CD4-positive, alpha-beta T cell treated with Interleukin-15 for 1 hour (primary cell): ENCODE measurements at regions not wholly inside any gene's neighbourhood (a gene's known extent, or its start where the extent isn't known, plus 50 kb on each side); places are given as distances from the start of the nearest gene placed in this dataset.
"Not testable (repeated sequence)": the region's sequence is repeated elsewhere in the genome, so short reads cannot be mapped to it uniquely, and the experiment has no call there.

Experiments used
- DNase-seq: peaks from one replicate; pipeline ENCODE4 v3.0.0-alpha.2; 2020

DNA sequence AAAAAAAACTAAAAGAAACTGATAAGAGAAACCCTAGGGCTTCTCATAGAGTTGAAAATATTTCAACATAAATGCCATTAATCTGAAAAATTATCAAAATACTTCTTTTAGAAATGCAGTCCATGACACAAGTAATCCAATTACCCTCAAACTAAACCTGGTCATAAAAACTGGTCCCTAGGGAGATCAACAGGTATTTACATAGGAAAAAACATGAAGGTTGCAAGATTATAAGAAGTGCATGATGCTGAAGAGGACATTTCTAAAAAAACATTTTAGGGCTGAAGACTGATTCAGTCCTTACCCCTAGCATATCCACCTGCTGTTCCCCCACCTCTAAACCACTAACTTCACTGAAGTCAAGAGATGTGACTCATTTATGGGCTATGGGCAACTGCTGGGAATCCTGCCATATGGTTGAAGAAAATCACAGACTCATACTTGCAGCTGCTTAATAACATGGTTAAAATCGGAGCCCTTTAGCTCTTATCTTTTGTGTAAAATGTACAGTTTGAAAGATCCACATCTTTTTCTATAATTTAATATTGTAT lies 131.0 kb upstream of the RUNX1 start:
- no peak for DNase-seq

DNA sequence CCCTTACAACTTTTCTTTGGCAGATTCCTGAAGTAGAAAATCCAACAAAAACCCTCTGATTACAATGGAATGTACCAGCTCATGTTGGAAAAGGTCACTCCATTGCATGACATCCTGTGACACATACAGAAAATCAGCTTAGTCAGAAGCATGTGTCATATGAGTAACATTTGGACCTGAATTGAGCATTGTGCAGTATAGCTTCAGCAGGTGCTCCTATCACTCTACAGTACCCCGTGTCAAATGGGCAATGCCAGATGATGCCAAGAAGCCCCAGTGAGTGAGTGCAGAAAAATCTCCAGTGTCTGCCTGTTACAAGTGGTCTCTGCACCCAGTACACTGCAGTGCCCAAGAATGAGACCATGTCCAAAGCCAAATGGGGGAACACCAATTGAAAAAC lies 129.7 kb upstream of the RUNX1 start:
- no peak for DNase-seq

DNA sequence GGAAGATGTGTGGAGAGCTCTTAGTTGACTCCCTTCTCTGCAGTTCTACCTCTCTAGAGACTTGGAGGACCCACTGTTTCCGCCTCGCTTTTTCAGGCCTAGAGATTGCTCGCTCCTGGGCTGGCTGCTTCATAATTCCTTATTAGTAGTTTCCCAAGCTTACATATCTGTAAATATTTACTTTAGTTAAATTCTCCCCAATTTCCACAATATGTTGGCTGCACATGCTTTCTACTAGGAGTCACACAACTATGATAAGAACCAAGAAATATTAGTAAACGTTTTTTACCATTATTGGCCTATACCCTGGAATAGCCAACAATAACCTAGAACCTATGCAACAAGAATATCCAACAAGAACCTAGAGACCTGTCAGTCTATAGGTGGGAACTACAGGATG lies 129.0 kb upstream of the RUNX1 start:
- DNase-seq: no peak

DNA sequence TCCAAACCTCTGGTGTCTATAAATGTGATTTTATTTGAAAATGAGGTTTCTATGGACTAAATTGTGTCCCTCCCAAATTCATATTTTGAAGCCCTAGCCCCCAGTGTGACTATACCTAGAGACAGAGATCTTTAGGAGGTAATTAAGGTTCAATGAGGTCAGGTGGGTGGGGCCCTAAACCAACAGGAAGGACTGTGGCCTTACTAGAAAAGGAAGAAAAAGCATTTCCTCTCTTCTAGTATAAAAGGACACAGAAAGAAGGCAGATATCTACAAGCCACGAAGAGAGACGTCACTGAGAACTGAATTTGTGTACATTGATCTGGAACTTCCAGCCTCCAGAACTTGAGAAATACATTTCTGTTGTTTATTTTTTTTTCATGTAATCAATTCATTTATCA lies 123.1 kb upstream of the RUNX1 start:
- DNase-seq: no peak

DNA sequence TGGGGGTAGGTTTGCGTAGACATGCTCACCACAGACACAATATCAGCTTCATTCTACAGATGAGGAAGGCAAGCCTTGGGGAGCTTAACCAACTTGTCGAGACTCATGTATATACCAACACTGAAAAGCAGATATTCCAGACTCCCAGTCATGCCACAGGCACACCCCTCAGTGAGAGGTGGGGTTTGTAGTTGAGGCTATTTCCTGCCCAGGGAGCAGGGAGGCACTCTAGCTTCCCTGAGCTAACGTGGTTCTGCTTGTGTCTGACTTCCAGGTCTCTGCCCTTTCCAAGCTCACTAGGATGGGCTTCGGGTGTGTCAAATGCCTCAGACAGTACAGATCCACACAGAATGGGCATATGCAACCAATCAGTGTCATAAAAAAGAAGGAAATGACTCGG lies 122.3 kb upstream of the RUNX1 start:
- DNase-seq: no peak

DNA sequence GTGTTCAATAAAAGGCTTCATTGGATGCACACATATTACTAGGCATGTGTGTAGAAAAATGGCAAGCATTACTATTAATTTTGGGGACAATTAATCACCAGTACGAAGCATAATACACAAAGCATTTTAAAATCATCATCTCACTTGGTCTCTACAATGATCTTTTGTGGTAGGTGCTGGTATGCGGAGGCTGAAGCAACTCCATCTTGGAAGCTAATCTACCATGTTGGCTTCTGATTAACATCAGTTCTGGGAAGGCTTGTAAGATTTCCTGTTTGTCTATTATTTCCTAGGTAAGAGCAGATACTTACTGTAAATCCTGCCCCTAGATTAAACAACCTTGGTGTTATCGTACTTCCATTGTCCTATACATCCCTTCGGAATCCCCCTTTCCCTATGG lies 121.7 kb upstream of the RUNX1 start:
- DNase-seq: no peak

DNA sequence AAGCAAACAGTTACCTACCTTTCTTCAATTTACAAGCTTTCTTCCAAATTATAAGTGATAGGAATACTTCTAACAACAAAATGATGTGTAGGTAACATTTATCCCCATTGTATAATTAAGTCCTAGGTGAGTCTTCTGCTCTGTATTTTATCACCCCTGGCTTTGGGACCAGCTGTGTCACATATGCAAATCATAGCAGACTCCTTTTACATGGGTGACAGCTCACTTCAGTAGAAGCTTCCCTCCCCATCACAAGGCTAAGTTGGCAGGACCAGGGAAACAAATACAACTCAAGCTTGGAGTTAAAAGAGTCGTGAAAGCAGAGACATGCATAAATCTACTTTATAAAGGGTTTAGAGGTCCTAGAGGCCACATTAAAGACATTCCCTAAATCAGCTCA lies 121.1 kb upstream of the RUNX1 start:
- DNase-seq: no peak

DNA sequence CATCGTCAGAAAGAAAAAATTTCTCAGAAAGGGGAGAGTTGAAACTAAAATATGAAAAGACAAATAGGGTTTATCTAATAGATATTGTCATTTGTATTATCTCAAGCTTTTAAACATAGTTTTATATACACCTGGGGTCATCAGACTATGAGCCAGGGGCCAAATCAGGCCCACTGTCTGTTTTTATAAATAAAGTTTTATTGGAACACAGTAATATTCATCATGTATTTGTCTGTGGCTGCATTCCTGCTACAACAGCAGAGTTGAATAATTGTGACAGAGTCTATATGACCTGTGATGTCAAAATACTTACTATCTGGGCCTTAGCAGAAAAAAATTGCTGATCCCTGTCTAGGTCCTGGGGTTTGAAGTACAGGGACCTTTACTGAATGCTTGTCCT lies 120.5 kb upstream of the RUNX1 start:
- DNase-seq: no peak

DNA sequence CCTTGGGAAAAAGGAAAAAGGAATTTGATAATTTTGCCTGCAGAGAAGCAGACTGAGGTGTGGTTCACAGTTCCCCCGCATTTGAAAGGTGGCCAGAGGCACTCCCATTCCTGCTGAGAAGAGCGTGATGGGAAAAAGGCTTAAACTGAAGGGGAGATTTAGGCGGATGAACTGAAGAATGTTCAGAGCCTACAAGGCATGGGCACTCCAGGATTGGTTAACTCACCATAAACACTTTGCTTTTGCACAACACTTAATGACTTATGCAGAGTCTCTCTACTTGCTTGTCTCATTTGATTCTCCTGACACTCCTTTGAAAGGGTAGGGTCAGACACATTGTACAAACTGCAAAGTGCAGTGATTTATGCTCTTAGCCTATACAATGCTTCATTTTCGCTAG lies 119.6 kb upstream of the RUNX1 start:
- no peak for DNase-seq

DNA sequence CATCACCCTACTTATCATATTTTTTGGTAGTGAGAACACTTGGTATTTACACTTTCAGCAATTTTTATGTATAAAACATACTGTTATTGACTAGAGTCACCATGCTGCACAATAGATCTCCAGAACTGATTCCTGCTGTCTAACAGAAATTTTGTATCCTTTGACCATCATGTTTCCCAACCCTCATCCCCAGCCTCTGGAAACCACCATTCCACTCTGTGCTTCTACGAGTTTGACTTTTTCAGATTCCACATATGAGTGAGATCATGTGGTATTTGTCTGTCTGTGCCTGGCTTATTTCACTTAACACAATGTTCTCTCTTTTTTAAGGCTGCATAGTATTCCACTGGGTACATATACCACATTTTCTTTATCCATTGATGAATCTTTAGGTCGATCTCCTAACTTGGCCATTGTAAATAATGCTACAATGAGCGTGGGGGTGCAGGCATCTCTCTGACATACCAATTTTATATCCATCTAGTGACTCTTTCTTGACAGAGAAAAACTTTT lies 115.9 kb upstream of the RUNX1 start:
- DNase-seq: no peak

DNA sequence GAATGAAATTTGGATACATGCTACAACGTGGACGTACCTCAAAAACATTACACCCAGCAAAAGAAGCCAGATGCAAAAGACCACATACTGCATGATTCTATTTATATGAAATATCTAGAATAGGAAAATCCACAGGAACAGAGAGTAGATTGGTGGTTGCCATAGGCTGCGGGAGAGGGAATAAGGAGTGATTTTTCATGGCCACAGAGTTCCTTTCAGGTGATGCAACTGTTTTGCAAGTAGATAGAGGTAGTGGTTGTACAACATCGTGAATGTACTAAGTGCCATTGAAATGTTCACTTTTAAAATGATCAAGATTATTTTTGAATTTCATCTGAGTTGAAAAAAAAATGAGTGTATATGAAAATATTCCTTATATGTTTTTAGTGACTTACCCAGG lies 115.3 kb upstream of the RUNX1 start:
- DNase-seq: no peak

DNA sequence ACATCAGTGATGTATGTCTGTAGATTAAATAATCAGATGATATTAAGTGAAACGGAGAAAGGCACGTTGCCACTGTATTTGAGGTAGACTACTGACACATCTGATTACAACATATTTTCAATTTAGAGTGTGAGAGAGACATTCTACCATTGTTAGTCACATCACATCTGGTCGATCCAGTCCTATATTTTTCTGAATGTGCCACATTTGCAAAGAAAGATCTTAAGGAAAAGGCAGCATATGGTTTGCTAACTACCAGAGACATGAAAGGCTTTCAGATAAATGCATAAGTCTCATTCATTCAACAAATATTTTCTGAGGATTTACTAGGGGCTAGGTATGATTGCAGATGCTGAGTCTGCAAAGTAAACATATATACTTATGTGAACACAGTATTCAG lies 114.3 kb upstream of the RUNX1 start:
- no peak for DNase-seq

DNA sequence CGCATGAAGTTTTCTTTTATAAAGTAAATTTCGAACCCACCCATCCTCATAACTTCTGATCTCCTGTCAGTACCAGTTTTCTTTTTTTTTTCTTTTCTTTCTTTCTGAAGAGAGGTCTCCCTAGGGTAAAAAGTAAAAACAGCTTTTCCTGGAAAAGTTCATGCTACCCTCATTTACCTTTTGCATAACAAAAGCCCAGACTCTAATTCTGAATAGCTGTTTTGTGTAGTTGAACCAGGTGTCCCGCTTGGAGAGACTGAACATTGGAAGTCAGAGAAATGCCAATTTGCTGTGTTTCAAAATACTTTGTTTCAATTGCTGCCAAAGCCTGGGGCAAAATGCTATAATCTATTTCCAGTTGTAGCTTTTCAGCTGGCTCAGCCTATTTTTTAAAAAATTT lies 113.7 kb upstream of the RUNX1 start:
- no peak for DNase-seq

DNA sequence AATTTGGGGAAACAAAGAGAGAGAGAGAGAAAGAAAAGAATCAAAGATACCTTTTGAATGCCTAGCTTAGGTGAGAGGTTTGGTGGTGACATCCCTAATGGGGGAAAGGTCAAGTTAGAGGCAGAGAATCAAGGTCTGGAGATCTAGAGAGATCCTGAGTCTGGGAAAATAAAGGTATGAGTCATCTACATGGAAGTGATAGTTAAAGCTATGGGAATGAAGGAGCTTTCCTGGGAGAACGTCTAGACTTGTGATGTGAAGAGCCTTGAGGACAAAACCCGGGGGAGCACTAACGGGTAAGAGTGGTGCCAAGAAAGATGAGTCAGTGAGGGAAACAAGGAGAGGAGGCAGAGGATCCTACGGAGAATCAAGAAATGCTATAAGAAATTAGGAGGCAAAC lies 110.8 kb upstream of the RUNX1 start:
- DNase-seq: no peak

DNA sequence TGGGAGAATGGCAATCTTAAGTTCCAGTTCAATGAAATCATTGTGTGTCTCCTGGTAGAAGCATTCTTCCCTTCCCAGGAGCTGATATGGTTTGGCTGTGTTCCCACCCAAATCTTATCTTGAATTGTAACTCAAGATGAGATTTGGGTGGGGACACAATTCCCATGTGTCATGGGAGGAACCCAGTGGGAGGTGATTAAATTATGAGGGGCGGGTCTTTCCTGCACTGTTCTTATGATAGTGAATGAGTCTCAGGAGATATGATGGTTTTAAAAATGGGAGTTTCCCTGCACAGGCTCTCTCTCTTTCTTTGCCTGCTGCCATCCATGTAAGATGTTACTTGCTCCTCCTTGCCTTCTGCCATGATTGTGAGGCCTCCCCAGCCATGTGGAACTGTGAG lies 108.3 kb upstream of the RUNX1 start:
- not testable (repeated sequence) for DNase-seq

DNA sequence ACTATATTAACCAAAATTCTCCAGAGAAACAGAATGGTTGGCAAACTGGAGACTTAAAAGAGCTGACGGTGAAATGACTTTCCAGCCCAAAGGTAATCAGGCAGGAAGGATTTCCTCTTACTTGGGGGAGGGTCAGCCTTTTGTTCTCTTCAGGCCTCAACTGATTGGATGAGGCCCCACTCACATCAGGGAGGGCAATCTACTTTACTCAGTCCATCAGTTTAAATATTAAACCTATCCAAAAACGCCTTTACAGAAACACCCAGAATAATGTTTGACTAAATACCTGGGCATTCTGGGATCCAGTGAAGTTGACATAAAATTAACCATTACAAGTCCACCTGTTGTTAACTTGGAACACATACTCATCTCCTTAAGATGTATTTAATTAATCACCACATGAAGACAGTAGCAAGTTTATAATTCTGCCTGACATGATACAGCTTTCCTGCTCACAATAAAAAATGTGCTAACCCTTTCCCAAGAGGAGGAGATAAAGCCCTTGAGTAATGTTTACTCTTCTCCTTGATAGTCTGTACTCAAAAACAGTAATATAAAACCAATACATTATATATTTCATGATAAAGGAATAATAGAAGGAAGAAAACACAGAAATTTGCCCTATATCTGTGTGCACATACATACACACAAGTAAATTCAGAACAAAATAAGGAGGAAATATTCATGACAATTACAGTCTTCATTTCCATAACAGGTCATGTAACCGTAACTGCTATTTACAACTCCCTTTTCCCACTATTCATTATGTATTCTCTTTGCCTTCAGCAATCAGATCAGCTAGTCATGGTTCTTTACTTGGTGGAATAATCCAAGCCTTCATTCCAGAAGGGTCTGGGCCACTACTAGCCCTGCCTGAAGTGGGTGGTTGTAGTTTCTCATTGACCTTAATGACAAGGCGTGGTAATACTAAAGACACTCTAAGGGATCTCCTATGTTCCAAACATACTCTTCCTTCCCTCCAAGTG lies 107.5 kb upstream of the RUNX1 start:
- no peak for DNase-seq

DNA sequence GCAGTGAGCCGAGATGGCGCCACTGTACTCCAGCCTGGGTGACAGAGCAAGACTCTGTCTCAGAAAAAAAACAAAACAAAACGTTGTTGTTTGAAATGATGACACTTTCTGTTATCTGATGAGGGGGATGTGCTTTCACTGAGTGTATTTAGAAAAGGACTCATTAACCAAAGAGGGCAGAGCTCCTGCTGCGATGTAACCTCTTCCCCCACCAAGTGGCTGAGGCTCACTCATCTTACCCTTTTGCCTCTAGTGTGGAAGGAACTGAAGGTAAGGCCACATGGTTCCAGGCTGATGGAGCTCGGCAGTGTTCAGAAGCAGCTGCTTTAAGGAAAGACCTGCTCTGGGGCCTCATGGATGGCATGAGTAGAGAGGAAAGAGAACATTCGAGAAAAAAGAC lies 105.7 kb upstream of the RUNX1 start:
- no peak for DNase-seq

DNA sequence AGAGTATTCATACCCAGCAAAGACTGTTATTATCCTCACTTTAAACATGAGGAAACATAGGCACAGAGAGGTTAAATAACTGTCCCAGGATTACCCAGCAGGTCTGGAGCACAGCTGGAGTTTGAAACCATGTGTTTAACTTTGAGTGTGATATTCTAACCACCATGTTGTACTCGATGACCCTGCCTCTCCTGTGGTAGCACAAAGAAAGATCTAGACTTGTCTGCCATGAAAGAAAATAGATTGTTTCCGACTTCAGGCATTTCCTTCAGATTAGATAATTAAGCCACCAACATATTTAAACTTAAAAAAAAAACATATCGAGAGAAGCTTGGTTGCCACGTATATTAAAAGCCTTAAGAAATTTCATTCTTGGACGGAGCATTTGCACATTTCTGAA lies 104.6 kb upstream of the RUNX1 start:
- no peak for DNase-seq

DNA sequence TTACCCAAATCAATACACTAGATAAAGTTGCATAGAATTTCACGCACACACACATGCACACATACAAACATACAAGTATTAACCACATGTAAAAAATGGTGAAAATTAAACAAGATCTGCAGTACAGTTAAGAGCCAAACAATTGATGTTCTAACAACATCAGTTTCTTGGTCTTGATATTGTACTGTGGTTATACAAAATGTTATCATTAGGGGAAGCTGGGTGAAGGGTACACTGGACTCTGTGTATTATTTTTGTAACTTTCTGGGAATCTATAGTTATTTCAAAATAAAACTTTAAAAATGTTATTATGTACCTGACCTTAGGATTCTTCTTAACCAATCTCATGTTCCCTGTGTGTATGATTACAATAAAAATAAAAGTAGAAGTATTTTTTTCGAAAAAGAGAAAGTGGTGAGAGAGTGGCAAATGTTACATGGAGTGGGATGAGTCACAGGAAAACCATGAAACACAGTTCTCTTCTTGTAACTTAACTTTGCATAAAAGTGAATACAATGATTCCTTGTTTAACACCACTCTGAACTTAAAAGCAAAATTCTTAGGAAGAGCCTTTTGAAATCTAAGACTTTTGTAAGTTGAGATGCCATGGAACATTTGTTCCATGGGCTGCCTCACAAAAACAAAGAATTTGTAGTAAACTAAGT lies 101.6 kb upstream of the RUNX1 start:
- no peak for DNase-seq

DNA sequence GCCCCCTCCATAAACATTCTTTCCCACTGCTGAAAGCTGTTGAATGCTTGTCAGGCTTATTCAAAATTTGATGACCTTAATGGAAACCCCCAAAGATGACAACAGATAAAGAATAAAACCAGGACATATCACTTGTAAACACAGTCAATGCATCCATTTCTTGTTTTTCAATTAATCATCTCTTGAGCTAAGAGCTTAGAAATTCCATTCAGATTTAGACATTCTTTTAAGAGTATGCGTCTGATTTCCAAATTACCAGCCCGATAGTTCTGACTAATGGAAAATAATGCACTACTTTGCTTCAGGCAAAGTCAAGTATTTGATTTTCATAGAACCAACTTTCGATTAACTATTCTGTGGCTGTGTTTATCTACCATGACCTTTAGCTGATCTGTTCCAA lies 100.6 kb upstream of the RUNX1 start:
- DNase-seq: no peak

DNA sequence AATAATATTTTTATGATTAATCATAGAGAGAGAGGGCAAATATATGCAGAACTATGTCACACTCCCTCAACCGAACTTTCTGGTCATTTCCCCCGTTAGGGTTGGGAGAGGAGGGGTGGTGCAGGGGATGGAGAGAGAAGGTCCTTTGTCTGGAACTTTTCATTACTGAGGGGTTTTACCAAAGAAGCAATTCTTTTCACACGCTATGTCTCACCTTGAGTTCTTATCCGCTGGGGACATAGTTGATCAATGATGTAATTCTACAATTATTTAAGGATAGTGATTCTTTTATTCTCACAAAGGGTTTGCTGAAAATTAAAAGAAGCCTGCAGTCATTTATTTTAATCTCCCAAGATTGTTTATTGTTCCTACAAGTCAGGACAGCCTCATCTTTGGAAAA lies 98.3 kb upstream of the RUNX1 start:
- DNase-seq: no peak

DNA sequence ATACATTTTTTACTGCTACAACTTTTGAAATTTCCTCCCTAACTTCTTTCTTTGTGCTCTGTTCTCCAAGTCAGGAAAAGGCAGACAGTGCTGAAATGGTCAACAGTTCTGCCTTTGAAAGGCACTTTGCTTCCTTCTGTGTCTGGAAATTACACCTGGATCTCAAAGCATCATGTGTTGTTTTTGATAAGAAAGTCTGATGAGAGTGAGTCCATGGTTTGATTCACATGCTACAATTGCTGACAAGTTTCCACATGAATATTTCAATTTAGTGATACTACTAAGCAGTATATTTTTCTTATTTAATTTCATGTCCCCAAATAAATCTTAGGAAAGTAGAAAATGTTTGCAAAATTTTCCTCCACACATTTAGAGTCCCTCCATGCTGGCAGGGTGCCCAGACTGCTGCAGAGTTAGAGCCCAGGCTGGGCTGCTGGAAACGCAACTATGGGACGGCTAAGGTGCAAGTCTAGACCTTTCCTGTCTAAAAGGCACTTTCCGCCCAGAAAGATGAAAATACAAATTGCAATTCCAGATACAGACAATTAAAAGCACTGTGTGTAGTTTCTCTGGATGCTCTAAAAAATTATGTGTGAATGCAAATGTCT lies 96.6 kb upstream of the RUNX1 start:
- no peak for DNase-seq

DNA sequence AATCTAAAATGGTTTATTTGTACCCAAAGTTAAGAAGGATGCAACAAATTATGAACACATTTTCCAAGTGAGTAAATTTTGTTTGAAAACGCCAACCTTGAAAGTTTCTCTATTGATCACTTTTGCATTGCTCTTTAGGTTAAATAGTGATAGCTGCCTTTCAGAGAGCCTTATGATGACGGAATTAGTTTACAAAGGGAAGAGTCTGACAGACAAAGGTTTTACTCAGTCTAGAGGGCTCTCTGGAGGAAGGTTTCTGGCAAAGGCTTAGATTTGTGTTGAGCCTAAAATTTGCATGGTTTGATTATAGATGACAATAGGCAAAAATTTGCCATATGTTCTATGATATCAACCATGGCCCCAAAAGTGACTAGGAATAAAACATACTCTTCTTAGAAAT lies 95.9 kb upstream of the RUNX1 start:
- no peak for DNase-seq
